Caco-2 (cell line): ENCODE measurements at regions not wholly inside any gene's neighbourhood (a gene's known extent, or its start where the extent isn't known, plus 50 kb on each side); places are given as distances from the start of the nearest gene placed in this dataset.
"Not testable (repeated sequence)": the region's sequence is repeated elsewhere in the genome, so short reads cannot be mapped to it uniquely, and the experiment has no call there.

ENCODE experiments used
- BruUV-seq: library from RNA; stranded (reverse); fragments of 400-500 nt; replicated peaks from 2 replicates; lab custom pipeline; 2021; lab: Mats Ljungman, UMichigan
- CTCF ChIA-PET: fragments of 300-600 bp; sonication (Branson Sonifier 250); formaldehyde crosslinking; loops from one replicate; lab custom pipeline; 2022; ENCODE audit warnings: antibody characterized with exemption; lab: Charles Lee
- POLR2A ChIA-PET: fragments of 300-600 bp; sonication (Branson Sonifier 250); formaldehyde crosslinking; loops from one replicate; lab custom pipeline; 2022; ENCODE audit warnings: antibody characterized with exemption; lab: Charles Lee
- DNase-seq, 2 experiments: peaks; one replicate each; pipeline versions ENCODE4 v3.0.0 to v3.0.0-alpha.2; 2020 to 2022
- H3K27me3 ChIP-seq: replicated peaks from 2 replicates; pipeline ENCODE4 v1.6.0; 2011; ENCODE audit warnings: low read length; ENCODE audit not compliant: control insufficient read depth, insufficient read depth
- H3K36me3 ChIP-seq: 2 replicates; pipeline ENCODE4 v1.5.1; 2011; ENCODE audit warnings: low read length; ENCODE audit not compliant: control insufficient read depth, insufficient read depth
- H3K4me1 ChIP-seq: fragments of 250-450 bp; sonication (Bioruptor Pico); 2 replicates; pipeline ENCODE4 v1.5.1; 2020; ENCODE audit warnings: mild to moderate bottlenecking
- H3K4me3 ChIP-seq: 2 replicates; pipeline ENCODE4 v1.5.1; 2011; ENCODE audit warnings: low read depth, mild to moderate bottlenecking, control low read depth, low read length
- H3K9me3 ChIP-seq: fragments of 250-450 bp; sonication (Bioruptor Pico); 2 replicates; pipeline ENCODE4 v1.5.1; 2020; ENCODE audit warnings: mild to moderate bottlenecking, moderate library complexity
- H3K27ac Mint-ChIP-seq: one replicate; pipeline ENCODE4 v1.8.0; 2022; ENCODE audit warnings: mixed read lengths; ENCODE audit not compliant: unreplicated experiment
- H3K27me3 Mint-ChIP-seq: one replicate; pipeline ENCODE4 v1.8.0; 2022; ENCODE audit warnings: mixed read lengths; ENCODE audit not compliant: insufficient read depth, unreplicated experiment
- H3K36me3 Mint-ChIP-seq: one replicate; pipeline ENCODE4 v1.8.0; 2022; ENCODE audit warnings: mild to moderate bottlenecking, mixed read lengths; ENCODE audit not compliant: insufficient read depth, unreplicated experiment
- H3K4me1 Mint-ChIP-seq: one replicate; pipeline ENCODE4 v1.8.0; 2022; ENCODE audit warnings: low read depth, mixed read lengths; ENCODE audit not compliant: unreplicated experiment
- H3K4me3 Mint-ChIP-seq: one replicate; pipeline ENCODE4 v1.8.0; 2022; ENCODE audit warnings: mild to moderate bottlenecking, moderate library complexity, mixed read lengths; ENCODE audit not compliant: unreplicated experiment
- H3K9me3 Mint-ChIP-seq: one replicate; pipeline ENCODE4 v1.8.0; 2022; ENCODE audit warnings: mixed read lengths; ENCODE audit not compliant: unreplicated experiment
- CTCF ChIP-seq, 2 experiments: fragments of 200-600 bp in 1 of 2; IDR thresholded peaks; 1 replicate in 1 of 2; 2 replicates in 1 of 2; pipeline versions ENCODE4 v1.5.1 to v1.8.0; 2011 to 2022; ENCODE audit warnings: antibody characterized with exemption in 1 of 2, control low read depth in 1 of 2, inconsistent platforms in 1 of 2, low read depth in 1 of 2, low read length in 1 of 2, mild to moderate bottlenecking in 1 of 2, moderate library complexity in 1 of 2; ENCODE audit not compliant: insufficient read depth in 1 of 2, severe bottlenecking in 1 of 2, unreplicated experiment in 1 of 2
- intact Hi-C: fragments of 100-400 bp; cut with micrococcal nuclease; formaldehyde crosslinking; loops from one replicate; pipeline ENCODE4 v1.10.0; 2022; ENCODE audit not compliant: unreplicated experiment

- H3K36me3 ChIP-seq: no peaks in the 10 kb centered on the region
- H3K27me3 Mint-ChIP-seq: peaks cover 5% of the 10 kb centered on the region
- H3K27ac Mint-ChIP-seq: no peak overlapping the region
- H3K9me3 ChIP-seq: no peaks in the 10 kb centered on the region
- H3K4me3 Mint-ChIP-seq: no peak overlapping the region
- BruUV-seq: no TSS peak
- H3K4me1 Mint-ChIP-seq: no peaks in the 10 kb centered on the region
- no peaks in the 10 kb centered on the region for H3K27me3 ChIP-seq
- no peak for TF ChIP-seq CTCF (IDR thresholded peaks at IDR 0.05; ENCODE audit: insufficient read depth in 1 of 2, low read depth in 1 of 2, low read length in 1 of 2, severe bottlenecking in 1 of 2, unreplicated experiment in 1 of 2)
- ChIA-PET CTCF (no interaction called here), POLR2A (no interaction called here)
- H3K36me3 Mint-ChIP-seq: no peaks in the 10 kb centered on the region
- no peaks in the 10 kb centered on the region for H3K9me3 Mint-ChIP-seq
- H3K4me1 ChIP-seq: no peaks in the 10 kb centered on the region
- intact Hi-C loops: no loop called here
- no peak for DNase-seq
- no peak overlapping the region for H3K4me3 ChIP-seq
Observed at GRCh38 chr2:390959-391358, 103.1 kb upstream of the ALKAL2 start.

GRCh38 chr2:389985-390384, 102.1 kb upstream of the ALKAL2 start:
- H3K9me3 ChIP-seq, H3K27me3 Mint-ChIP-seq, POLR2A ChIA-PET, CTCF ChIA-PET, H3K4me1 Mint-ChIP-seq, H3K4me3 ChIP-seq, H3K27me3 ChIP-seq, intact Hi-C loops, H3K36me3 ChIP-seq, H3K4me1 ChIP-seq, H3K9me3 Mint-ChIP-seq, DNase-seq, H3K36me3 Mint-ChIP-seq, BruUV-seq, H3K27ac Mint-ChIP-seq, H3K4me3 Mint-ChIP-seq: not testable (repeated sequence)

- H3K4me3 Mint-ChIP-seq, H3K4me1 Mint-ChIP-seq, H3K4me1 ChIP-seq, H3K27me3 Mint-ChIP-seq, H3K4me3 ChIP-seq, H3K27me3 ChIP-seq, POLR2A ChIA-PET, intact Hi-C loops, H3K36me3 Mint-ChIP-seq, CTCF ChIA-PET, H3K27ac Mint-ChIP-seq, H3K9me3 Mint-ChIP-seq, DNase-seq, BruUV-seq, H3K36me3 ChIP-seq, H3K9me3 ChIP-seq: not testable (repeated sequence)
Observed at GRCh38 chr2:388752-389151, 100.9 kb upstream of the ALKAL2 start.

- Mint-ChIP-seq H3K4me3 (no peak overlapping the region), H3K27me3 (peaks cover 3% of the 10 kb centered on the region), H3K4me1 (no peaks in the 10 kb centered on the region), H3K27ac (no peak overlapping the region), H3K36me3 (no peaks in the 10 kb centered on the region), H3K9me3 (no peaks in the 10 kb centered on the region)
- Histone ChIP-seq H3K9me3 (no peaks in the 10 kb centered on the region), H3K36me3 (no peaks in the 10 kb centered on the region), H3K27me3 (no peaks in the 10 kb centered on the region), H3K4me1 (no peaks in the 10 kb centered on the region), H3K4me3 (no peak overlapping the region)
- no peak for TF ChIP-seq CTCF (IDR thresholded peaks at IDR 0.05; ENCODE audit: insufficient read depth in 1 of 2, low read depth in 1 of 2, low read length in 1 of 2, severe bottlenecking in 1 of 2, unreplicated experiment in 1 of 2)
- CTCF ChIA-PET: no interaction called here
- POLR2A ChIA-PET: no interaction called here
- no TSS peak for BruUV-seq
- intact Hi-C loops: no loop called here
- no peak for DNase-seq
Observed at GRCh38 chr2:387980-388421, 100.1 kb upstream of the ALKAL2 start.
